BE2C (cell line): ENCODE measurements at regions not wholly inside any gene's neighbourhood (a gene's known extent, or its start where the extent isn't known, plus 50 kb on each side); places are given as distances from the start of the nearest gene placed in this dataset.

Experiments used
- DNase-seq: peaks from one replicate; pipeline ENCODE4 v3.0.0-alpha.2; 2020
- H3K27me3 ChIP-seq: fragments of 250-450 bp; sonication (Bioruptor Pico); 2 replicates; pipeline ENCODE4 v1.5.1; 2020; ENCODE audit warnings: mild to moderate bottlenecking
- H3K36me3 ChIP-seq: fragments of 250-450 bp; sonication (Bioruptor Pico); 2 replicates; pipeline ENCODE4 v1.5.1; 2020; ENCODE audit warnings: mild to moderate bottlenecking
- H3K4me1 ChIP-seq: fragments of 250-450 bp; sonication (Bioruptor Pico); 2 replicates; pipeline ENCODE4 v1.5.1; 2020
- H3K4me3 ChIP-seq: 2 replicates; pipeline ENCODE4 v1.5.1; 2011; ENCODE audit warnings: low read depth, low read length
- H3K9me3 ChIP-seq: fragments of 250-450 bp; sonication (Bioruptor Pico); 2 replicates; pipeline ENCODE4 v1.5.1; 2020
- CTCF ChIP-seq: IDR thresholded peaks from 2 replicates; pipeline ENCODE4 v1.5.1; 2012; ENCODE audit warnings: mild to moderate bottlenecking, low read depth, low read length

GRCh38 chr14:25246751-25247150 lies 196.8 kb upstream of the STXBP6 start:
- Histone ChIP-seq H3K4me1 (no peaks in the 10 kb centered on the region), H3K27me3 (no peaks in the 10 kb centered on the region), H3K36me3 (no peaks in the 10 kb centered on the region), H3K4me3 (no peak overlapping the region), H3K9me3 (no peaks in the 10 kb centered on the region)
- no peak for DNase-seq
- no peak for TF ChIP-seq CTCF

GRCh38 chr14:25239170-25239569 lies 189.2 kb upstream of the STXBP6 start:
- Histone ChIP-seq H3K36me3 (no peaks in the 10 kb centered on the region), H3K4me3 (no peak overlapping the region), H3K9me3 (no peaks in the 10 kb centered on the region; the same call in 1 of the 2 replicates), H3K4me1 (no peaks in the 10 kb centered on the region), H3K27me3 (no peaks in the 10 kb centered on the region)
- no peak for TF ChIP-seq CTCF
- no peak for DNase-seq

- Histone ChIP-seq H3K36me3 (no peaks in the 10 kb centered on the region), H3K4me1 (no peaks in the 10 kb centered on the region), H3K27me3 (no peaks in the 10 kb centered on the region), H3K9me3 (no peaks in the 10 kb centered on the region; the same call in 1 of the 2 replicates), H3K4me3 (no peak overlapping the region)
- DNase-seq = no peak
- TF ChIP-seq CTCF = no peak
Measured at GRCh38 chr14:25237845-25238244, 187.9 kb upstream of the STXBP6 start.

GRCh38 chr14:25233613-25234012 lies 183.7 kb upstream of the STXBP6 start:
- Histone ChIP-seq H3K4me1 (no peaks in the 10 kb centered on the region), H3K36me3 (no peaks in the 10 kb centered on the region), H3K4me3 (no peak overlapping the region), H3K27me3 (no peaks in the 10 kb centered on the region), H3K9me3 (no peaks in the 10 kb centered on the region; the same call in 1 of the 2 replicates)
- TF ChIP-seq CTCF = no peak
- no peak for DNase-seq

DNA sequence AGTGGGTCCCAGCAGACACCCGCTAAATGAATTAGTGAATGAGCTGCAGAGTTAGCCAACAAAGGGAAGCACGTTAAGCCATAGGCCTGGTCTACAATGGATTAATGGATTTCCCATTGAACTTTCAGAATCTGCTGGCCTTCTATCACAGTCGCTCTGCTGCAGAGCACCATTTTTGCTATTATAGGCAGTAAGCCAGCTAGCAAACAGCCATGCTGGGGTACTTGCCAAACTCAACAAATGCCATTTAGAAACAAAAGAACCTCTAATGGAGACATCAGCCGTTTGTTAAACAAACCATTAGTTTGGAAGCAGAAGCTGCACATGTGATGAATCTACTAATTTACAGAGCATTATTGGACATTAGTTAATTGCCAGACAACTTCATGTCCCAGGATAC lies 181.1 kb upstream of the STXBP6 start:
- Histone ChIP-seq H3K36me3 (no peaks in the 10 kb centered on the region), H3K4me1 (no peaks in the 10 kb centered on the region), H3K4me3 (no peak overlapping the region), H3K27me3 (no peaks in the 10 kb centered on the region), H3K9me3 (no peaks in the 10 kb centered on the region; the same call in 1 of the 2 replicates)
- no peak for TF ChIP-seq CTCF
- DNase-seq = no peak

DNA sequence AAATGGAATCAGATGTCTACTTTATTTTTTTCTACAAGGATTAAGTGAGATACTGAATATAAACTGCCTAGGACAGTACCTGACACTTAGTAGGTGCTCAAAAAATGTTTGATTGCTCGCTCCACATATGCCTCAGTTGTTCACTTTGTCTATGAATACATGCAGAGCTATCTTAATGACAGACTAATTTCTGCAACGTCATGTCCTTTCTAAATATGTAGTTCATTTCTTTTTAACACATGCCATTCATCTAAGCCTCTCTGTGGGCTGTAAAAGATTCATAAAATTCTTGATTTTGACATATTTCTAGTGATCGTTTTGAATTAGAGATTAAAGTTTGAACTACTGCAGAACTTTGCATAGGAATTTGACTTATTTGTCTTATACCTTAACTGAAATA lies 176.3 kb upstream of the STXBP6 start:
- no peak for TF ChIP-seq CTCF
- Histone ChIP-seq H3K9me3 (no peaks in the 10 kb centered on the region), H3K27me3 (no peaks in the 10 kb centered on the region), H3K4me3 (no peak overlapping the region), H3K36me3 (no peaks in the 10 kb centered on the region), H3K4me1 (no peaks in the 10 kb centered on the region)
- no peak for DNase-seq
